OCI-LY7 (cell line): ENCODE measurements at regions not wholly inside any gene's neighbourhood (a gene's known extent, or its start where the extent isn't known, plus 50 kb on each side); places are given as distances from the start of the nearest gene placed in this dataset.

Source experiments
- EZH2phosphoT487 ChIP-seq: fragments of 200-600 bp; sonication (generic); IDR thresholded peaks from 2 replicates; pipeline ENCODE4 v1.6.1; 2018; ENCODE audit warnings: low read depth, borderline replicate concordance, mild to moderate bottlenecking, mixed run types, antibody characterized with exemption, low read length, moderate library complexity, mixed read lengths
- TF ChIP-seq, protein P1 (sequence below): fragments of 200-600 bp; sonication (generic); conservative IDR thresholded peaks from 2 replicates; pipeline ENCODE4 v1.5.1; 2014; ENCODE audit warnings: mild to moderate bottlenecking, antibody characterized with exemption, low read length, moderate library complexity, mixed read lengths

DNA sequence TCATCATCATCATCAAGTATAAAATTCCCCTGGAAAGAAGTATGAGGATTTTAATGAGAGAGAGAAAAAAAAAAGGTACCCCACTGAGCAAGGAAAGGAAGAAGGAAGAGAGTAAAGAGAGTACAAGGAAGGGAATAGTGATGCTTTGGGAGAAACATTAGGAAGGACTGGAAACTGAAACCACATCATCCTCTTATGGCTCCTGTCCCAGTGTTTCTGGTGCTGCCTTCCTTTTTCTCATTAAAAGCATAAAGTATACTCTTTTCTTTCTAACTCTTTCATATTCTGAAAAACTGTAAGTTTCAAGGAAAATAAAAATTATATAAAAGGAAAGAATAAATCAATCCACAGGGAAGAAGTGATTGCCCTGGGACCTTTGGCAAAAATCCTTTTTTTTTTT lies 616.4 kb upstream of the CBLB start:
- TF ChIP-seq, protein P1, sequence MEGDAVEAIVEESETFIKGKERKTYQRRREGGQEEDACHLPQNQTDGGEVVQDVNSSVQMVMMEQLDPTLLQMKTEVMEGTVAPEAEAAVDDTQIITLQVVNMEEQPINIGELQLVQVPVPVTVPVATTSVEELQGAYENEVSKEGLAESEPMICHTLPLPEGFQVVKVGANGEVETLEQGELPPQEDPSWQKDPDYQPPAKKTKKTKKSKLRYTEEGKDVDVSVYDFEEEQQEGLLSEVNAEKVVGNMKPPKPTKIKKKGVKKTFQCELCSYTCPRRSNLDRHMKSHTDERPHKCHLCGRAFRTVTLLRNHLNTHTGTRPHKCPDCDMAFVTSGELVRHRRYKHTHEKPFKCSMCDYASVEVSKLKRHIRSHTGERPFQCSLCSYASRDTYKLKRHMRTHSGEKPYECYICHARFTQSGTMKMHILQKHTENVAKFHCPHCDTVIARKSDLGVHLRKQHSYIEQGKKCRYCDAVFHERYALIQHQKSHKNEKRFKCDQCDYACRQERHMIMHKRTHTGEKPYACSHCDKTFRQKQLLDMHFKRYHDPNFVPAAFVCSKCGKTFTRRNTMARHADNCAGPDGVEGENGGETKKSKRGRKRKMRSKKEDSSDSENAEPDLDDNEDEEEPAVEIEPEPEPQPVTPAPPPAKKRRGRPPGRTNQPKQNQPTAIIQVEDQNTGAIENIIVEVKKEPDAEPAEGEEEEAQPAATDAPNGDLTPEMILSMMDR = no peak
- no peak for TF ChIP-seq EZH2phosphoT487
